Cardiac fibroblast (primary cell): ENCODE measurements at regions not wholly inside any gene's neighbourhood (a gene's known extent, or its start where the extent isn't known, plus 50 kb on each side); places are given as distances from the start of the nearest gene placed in this dataset.

Source experiments
- DNase-seq, 2 donors: peaks; one replicate each; pipeline versions ENCODE4 v3.0.0 to v3.0.0-alpha.2; 2010; ENCODE audit warnings: low read depth in 2 of 2
- H3K4me3 ChIP-seq, 2 donors: replicated peaks in 1 of 2; 1 replicate in 1 of 2; 2 replicates in 1 of 2; pipeline ENCODE4 v1.5.1; 2011; ENCODE audit warnings: low read depth in 2 of 2, low read length in 2 of 2, mild to moderate bottlenecking in 2 of 2, moderate library complexity in 1 of 2
- TF ChIP-seq, protein P1 (sequence below): IDR thresholded peaks from one replicate; pipeline ENCODE4 v1.5.1; 2011; ENCODE audit warnings: low read depth, mild to moderate bottlenecking, low read length, inconsistent platforms

DNA sequence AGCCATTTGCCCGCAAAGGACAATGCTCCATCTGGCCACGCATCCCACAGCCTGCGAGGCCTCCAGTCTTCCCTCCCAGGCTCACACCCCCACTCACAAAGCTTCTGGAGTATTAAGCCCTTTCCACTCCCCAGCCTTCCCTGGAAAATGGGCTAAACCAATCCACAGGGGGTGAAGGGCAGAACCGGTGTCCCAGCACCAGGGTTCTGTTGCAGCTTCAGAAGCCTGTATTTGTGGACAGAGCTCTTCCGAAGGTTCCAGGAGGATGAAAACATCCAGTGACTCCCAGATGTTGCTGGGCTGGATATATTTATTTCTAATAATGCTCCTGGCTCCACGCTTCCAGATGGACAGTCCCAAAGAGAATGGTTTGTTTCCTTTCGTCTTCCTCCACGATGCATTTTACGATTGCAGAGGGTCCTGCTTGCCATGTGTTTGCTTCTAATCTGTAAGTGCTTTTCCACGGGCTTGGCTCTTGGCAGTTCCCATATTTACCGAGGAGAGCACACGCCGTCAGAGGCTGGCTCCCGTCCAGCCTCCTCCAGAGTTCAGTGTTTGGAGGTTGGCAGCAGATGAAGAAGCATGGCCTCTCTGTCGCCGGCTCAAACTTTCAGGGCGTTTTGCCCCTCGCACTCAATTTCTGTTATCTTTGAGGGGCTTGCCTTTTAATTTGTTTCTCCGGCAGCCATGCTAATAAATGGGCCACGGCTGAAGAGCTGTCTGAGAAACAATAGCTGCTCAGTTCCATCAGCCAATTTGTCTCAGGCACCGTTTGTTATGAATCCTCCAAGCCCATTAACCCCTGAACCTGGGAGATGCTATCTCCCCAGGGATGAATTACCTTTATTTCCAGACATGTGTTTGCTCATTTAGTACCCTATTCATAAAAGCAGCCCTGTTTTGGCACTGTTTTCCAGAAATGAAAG, 367.9 kb upstream of the PROK2 start:
- peak; percentile 69 to 93 for DNase-seq
- H3K4me3 ChIP-seq = peak overlapping the region; percentile 9 to 27
- TF ChIP-seq, protein P1, sequence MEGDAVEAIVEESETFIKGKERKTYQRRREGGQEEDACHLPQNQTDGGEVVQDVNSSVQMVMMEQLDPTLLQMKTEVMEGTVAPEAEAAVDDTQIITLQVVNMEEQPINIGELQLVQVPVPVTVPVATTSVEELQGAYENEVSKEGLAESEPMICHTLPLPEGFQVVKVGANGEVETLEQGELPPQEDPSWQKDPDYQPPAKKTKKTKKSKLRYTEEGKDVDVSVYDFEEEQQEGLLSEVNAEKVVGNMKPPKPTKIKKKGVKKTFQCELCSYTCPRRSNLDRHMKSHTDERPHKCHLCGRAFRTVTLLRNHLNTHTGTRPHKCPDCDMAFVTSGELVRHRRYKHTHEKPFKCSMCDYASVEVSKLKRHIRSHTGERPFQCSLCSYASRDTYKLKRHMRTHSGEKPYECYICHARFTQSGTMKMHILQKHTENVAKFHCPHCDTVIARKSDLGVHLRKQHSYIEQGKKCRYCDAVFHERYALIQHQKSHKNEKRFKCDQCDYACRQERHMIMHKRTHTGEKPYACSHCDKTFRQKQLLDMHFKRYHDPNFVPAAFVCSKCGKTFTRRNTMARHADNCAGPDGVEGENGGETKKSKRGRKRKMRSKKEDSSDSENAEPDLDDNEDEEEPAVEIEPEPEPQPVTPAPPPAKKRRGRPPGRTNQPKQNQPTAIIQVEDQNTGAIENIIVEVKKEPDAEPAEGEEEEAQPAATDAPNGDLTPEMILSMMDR = no peak

DNA sequence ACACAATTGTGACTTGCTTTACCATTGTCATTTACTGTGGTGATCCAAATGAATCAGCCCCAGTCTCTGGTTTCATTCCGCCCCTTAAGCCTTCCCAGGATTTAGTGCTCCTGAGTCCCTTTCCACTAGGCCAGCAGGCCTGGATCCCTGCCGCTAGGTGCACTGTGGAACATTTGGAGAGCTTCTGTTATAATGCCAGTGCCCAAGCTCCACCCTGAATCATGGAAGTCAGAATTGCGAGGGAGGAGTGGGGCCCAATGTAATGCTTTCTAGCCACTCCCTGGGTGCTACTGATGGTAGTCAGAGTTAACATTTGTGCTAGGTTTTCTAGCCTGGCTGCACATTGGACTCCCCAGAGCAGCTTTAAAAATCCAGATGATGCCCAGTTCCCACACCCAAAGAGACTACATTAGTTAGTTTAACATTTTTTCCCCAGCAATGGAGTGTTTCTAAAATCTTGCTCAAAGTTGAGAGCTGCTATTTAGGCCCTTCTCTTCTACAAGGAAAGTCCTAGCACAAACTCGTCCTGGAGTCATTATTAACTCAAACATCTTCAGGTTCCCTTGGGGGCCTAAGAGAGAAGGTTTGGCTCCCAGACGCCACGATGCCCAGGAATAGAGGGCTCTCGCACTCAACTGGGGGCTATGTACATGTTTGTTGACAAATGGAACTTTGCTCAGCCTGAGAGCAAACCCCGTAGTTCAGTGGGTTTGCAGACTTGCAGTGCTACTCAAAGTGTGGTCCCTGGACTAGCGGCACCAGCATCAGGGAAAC, 366.7 kb upstream of the PROK2 start:
- no peak for DNase-seq
- no peak overlapping the region for H3K4me3 ChIP-seq
- TF ChIP-seq, protein P1 = no peak

DNA sequence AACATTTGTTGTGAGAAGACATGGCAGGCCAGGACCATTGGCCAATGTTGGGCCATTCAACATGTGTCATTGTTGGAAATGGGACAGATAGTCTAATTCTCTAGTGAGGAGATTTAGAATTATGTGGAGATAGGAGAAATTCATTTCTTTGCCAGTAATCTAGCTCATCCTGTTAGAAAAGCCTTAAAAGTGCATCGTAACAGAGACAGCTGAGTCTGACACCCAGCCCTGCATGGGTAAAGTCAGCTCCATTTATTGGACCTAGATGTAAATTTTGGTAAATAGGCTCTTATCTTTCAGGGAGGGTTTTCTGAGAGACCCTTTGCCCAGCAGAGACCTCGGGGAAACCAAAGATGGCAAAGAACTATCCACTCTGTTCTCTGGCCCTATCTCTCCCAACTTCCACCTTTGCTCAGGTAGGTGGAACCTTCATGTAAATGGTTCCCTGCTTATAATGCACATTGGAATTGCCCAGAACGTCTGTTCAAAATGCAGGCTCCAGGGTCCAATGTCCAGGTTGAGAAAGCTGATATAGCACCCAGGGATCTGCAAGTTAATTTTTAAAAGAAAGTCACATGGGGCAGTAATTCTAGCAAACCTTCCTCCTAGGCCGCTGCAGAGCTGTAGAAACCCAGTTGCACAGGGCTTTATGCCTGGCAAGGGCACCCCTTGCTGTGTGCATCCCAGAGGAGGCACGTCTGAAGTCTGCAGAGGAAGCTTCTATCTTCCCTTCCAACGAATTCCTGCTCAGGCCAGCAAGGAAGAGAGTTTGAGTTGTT, 365.9 kb upstream of the PROK2 start:
- DNase-seq = no peak
- no peak overlapping the region for H3K4me3 ChIP-seq
- TF ChIP-seq, protein P1 = no peak

DNA sequence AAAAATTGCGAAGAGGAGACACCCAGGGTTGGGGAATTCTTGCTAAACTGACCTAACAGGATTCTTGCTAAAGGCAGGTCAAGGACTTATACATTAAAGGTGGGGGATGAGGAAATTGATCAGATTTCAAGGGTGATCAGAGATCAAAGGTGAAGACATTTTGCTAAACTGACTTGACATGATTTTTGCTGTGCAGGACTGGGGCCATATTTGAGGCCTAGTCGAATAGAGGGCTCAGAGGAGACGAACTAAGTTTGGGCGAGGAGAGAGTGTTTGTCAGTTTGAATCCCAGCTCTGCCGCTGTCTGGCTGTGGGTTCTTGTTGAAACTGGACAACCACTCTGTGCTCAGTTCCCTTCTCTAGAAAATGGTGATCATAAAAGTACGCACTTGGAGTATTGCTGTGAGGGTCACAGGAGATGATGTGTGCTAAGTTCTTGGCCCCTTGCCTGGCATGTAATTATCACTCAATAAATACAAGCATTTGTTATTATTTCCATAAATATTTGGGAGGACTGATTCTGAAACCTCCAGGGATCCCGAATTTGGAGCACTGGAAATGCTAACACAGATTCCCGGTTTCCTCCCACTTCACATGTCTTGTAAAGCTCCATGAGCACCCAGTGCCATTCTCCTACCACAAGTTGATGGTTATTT, 364.8 kb upstream of the PROK2 start:
- TF ChIP-seq, protein P1 = no peak
- no peak for DNase-seq
- no peak overlapping the region for H3K4me3 ChIP-seq

DNA sequence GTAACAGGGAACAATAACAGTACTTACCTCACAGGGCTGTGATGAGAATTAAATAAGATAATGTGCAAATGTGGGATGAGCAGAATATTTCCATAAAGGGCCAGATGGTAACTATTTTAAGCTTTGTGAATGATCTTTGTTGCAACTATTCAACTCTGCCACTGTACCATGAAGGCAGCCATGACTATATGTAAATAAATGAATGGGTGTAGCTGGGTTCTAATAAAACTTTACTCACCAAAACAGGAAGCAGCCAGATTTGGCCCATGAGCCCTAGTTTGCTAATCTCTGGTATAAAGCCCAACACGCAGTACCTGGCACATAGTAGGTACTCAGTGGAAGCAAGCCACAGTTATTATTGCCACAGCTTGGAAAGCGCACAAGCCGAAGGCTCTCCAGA, 362.7 kb upstream of the PROK2 start:
- DNase-seq = no peak
- no peak overlapping the region for H3K4me3 ChIP-seq
- TF ChIP-seq, protein P1 = no peak
